ENCODE measurements at regions not wholly inside any gene's neighbourhood (a gene's known extent, or its start where the extent isn't known, plus 50 kb on each side); places are given as distances from the start of the nearest gene placed in this dataset.

- no peak for DNase-seq
Measured at GRCh38 chr2:144152817-144153271, 367.1 kb downstream of the ZEB2 start.

GRCh38 chr2:144151851-144152250, 368.1 kb downstream of the ZEB2 start:
- no peak for DNase-seq

GRCh38 chr2:144151405-144151804, 368.5 kb downstream of the ZEB2 start:
- DNase-seq, result no peak

GRCh38 chr2:144147356-144147755, 372.6 kb downstream of the ZEB2 start:
- DNase-seq, result no peak

GRCh38 chr2:144146876-144147275, 373.0 kb downstream of the ZEB2 start:
- no peak for DNase-seq

- no peak for DNase-seq
Measured at GRCh38 chr2:144146076-144146475, 373.8 kb downstream of the ZEB2 start.

GRCh38 chr2:144143294-144144151, 376.4 kb downstream of the ZEB2 start:
- DNase-seq, result no peak

GRCh38 chr2:144140891-144141290, 379.0 kb downstream of the ZEB2 start:
- DNase-seq, result no peak

GRCh38 chr2:144137705-144138428, 382.1 kb downstream of the ZEB2 start:
- no peak for DNase-seq

- DNase-seq, result no peak
Measured at GRCh38 chr2:144137272-144137671, 382.6 kb downstream of the ZEB2 start.

GRCh38 chr2:144136297-144137010, 383.5 kb downstream of the ZEB2 start:
- DNase-seq, result no peak

GRCh38 chr2:144133936-144134665, 385.8 kb downstream of the ZEB2 start:
- DNase-seq, result no peak

GRCh38 chr2:144132357-144132756, 387.6 kb downstream of the ZEB2 start:
- DNase-seq, result no peak

- DNase-seq, result no peak
Measured at GRCh38 chr2:144131042-144131441, 388.9 kb downstream of the ZEB2 start.

GRCh38 chr2:144130551-144130950, 389.4 kb downstream of the ZEB2 start:
- DNase-seq, result no peak

GRCh38 chr2:144128130-144128746, 391.7 kb downstream of the ZEB2 start:
- DNase-seq, result no peak

- no peak for DNase-seq
Measured at GRCh38 chr2:144127693-144128092, 392.2 kb downstream of the ZEB2 start.

- DNase-seq, result no peak
Measured at GRCh38 chr2:144126302-144126701, 393.6 kb downstream of the ZEB2 start.

GRCh38 chr2:144125751-144126150, 394.2 kb downstream of the ZEB2 start:
- DNase-seq, result no peak

GRCh38 chr2:144124882-144125281, 395.0 kb downstream of the ZEB2 start:
- no peak for DNase-seq

- no peak for DNase-seq
Measured at GRCh38 chr2:144120487-144120886, 399.4 kb downstream of the ZEB2 start.

GRCh38 chr2:144117086-144117485, 402.8 kb downstream of the ZEB2 start:
- DNase-seq, result no peak
